ENCODE measurements at regions not wholly inside any gene's neighbourhood (a gene's known extent, or its start where the extent isn't known, plus 50 kb on each side); places are given as distances from the start of the nearest gene placed in this dataset.
"Not testable (repeated sequence)": the region's sequence is repeated elsewhere in the genome, so short reads cannot be mapped to it uniquely, and the experiment has no call there.

- no peak for DNase-seq
Observed at GRCh38 chr10:118870467-118871243, 115.9 kb upstream of the CACUL1 start.

- DNase-seq, result no peak
Observed at GRCh38 chr10:118871244-118871865, 116.6 kb upstream of the CACUL1 start.

- no peak for DNase-seq
Observed at GRCh38 chr10:118873091-118873737, 118.4 kb upstream of the CACUL1 start.

- DNase-seq, result no peak
Observed at GRCh38 chr10:118873738-118874105, 119.0 kb upstream of the CACUL1 start.

GRCh38 chr10:118874171-118874570 lies 119.4 kb upstream of the CACUL1 start:
- DNase-seq, result no peak

GRCh38 chr10:118875087-118875486 lies 120.3 kb upstream of the CACUL1 start:
- DNase-seq, result no peak

- no peak for DNase-seq
Observed at GRCh38 chr10:118882741-118883140, 128.0 kb upstream of the CACUL1 start.

GRCh38 chr10:118892255-118892654 lies 137.3 kb upstream of the NANOS1 start:
- DNase-seq, result no peak

- DNase-seq, result not testable (repeated sequence)
Observed at GRCh38 chr10:118894891-118895290, 134.6 kb upstream of the NANOS1 start.

- DNase-seq, result no peak
Observed at GRCh38 chr10:118900617-118901016, 128.9 kb upstream of the NANOS1 start.

GRCh38 chr10:118901380-118901779 lies 128.1 kb upstream of the NANOS1 start:
- peak; percentile 19 for DNase-seq

- no peak for DNase-seq
Observed at GRCh38 chr10:118901906-118902305, 127.6 kb upstream of the NANOS1 start.

- DNase-seq, result not testable (repeated sequence)
Observed at GRCh38 chr10:118902656-118903055, 126.9 kb upstream of the NANOS1 start.

GRCh38 chr10:118903251-118903650 lies 126.3 kb upstream of the NANOS1 start:
- DNase-seq, result no peak

- DNase-seq, result no peak
Observed at GRCh38 chr10:118903691-118904090, 125.8 kb upstream of the NANOS1 start.

GRCh38 chr10:118904286-118904685 lies 125.2 kb upstream of the NANOS1 start:
- DNase-seq, result no peak

GRCh38 chr10:118907051-118907450 lies 122.5 kb upstream of the NANOS1 start:
- no peak for DNase-seq

GRCh38 chr10:118908557-118909256 lies 120.8 kb upstream of the NANOS1 start:
- peak; percentile 12 for DNase-seq

GRCh38 chr10:118910702-118911101 lies 118.8 kb upstream of the NANOS1 start:
- no peak for DNase-seq

GRCh38 chr10:118911363-118911762 lies 118.2 kb upstream of the NANOS1 start:
- DNase-seq, result no peak

- DNase-seq, result peak; percentile 42
Observed at GRCh38 chr10:118912961-118913600, 116.4 kb upstream of the NANOS1 start.

GRCh38 chr10:118913825-118914224 lies 115.7 kb upstream of the NANOS1 start:
- no peak for DNase-seq

Measured in tongue (tissue), 1 donor.